Left colon (tissue), 2 donors: ENCODE measurements at regions not wholly inside any gene's neighbourhood (a gene's known extent, or its start where the extent isn't known, plus 50 kb on each side); places are given as distances from the start of the nearest gene placed in this dataset.
A peak's percentile ranks its signal among the peaks of the same experiment; 100 is the strongest.
"Not testable (repeated sequence)": the region's sequence is repeated elsewhere in the genome, so short reads cannot be mapped to it uniquely, and the experiment has no call there.

Source experiments
- ATAC-seq: fragments of 200-7000 bp; cut with Tn5 transposase; one replicate; pipeline ENCODE4 v1.9.1; 2020; ENCODE audit warnings: mild to moderate bottlenecking, moderate library complexity
- DNase-seq, 2 donors: peaks; one replicate each; pipeline ENCODE4 v3.0.0-alpha.2; 2020
- intact Hi-C, 2 donors: fragments of 100-400 bp; cut with DNase I in 1 of 2; cut with micrococcal nuclease in 1 of 2; formaldehyde crosslinking; loops; one replicate each; pipeline versions ENCODE4 v1.11.2 to v1.14.0; 2022; cut with DNase I, micrococcal nuclease
- donor health status: DM: no; HTN: no; CAD: no.
- donor health status: DM: yes; HTN: yes; CAD: no.

DNA sequence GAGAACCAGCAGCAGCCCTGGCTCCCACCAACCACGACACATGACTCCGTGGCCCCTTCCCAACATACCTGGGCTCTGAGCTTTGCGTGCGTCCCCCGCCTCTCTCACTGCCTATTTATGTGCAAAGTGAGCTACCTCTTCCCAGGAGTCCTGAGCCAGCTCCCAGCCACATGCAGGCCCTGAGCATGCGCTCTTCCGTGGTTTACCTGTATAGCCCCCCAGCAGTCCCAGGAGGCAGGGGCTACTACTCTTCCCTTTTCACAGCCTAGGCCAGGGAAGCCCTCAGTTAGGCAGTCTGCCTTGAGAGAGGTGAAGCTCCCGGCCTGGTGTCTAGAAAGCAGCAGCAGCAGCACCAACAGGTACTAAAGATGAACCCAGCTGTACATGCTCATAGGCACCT, 114.8 kb upstream of the CDYL start:
- ATAC-seq (no peak), DNase-seq (no peak)
- intact Hi-C loops: no loop called here

DNA sequence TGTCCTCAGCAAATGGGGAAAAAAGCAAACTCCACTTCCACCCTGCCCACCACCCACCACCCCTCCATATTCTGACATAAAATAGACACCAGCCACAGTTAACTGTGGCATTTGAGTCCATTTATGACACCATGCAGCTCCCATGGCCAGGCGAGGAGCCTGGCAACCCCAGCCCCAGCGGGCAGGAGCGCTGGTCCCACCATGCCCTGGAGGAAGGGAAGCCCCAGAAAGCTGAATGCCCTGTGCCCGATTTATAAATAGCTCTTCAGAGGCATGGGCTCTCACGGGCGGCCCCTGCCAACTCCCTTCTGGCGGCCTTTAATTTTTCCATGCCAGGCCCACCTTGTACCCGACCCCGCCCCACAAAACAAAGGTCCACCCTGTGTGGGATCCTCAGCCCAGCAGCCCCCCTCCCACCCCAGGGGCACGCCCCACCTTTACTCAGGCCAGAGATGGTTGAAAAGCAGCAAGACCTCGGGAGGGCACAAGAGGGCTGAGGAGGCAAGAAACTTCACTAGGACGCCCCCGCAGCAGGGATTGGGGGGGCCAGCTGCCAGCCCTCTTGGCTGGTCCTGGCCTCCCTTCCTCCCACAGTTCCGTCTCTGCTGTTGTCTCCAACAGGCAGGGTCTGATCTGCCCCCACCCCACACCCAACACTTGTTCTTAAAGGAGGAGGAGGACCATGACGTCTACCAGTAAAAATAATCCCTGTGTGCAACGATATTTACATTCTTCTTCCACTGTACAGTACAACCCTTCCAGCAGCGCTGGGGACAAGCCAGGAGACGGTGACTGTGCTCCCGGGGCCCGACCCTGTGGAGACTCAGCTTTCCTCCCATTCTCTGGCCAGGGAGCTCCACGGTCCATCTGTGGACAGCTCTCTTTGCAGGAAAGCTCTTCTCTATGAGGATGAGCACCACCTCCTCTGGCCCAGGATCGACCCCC, 115.6 kb upstream of the CDYL start:
- intact Hi-C loops: no loop called here
- ATAC-seq (no peak), DNase-seq (no peak)

DNA sequence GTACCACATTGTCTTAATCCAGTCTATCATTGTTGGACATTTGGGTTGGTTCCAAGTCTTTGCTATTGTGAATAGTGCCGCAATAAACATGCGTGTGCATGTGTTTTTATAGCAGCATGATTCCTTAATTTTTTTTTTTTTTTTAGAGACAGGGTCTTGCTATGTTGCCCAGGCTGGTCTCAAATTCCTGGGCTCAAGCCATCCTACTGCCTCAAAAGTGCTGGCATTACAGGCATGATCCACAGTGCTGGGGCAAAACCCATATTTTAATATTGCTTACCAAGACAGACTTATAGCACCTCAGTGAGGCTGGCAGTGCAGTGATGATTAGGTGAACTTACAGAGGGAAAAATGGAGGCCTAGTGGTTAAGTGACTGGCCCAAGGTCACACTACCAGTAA, 116.5 kb upstream of the CDYL start:
- intact Hi-C loops, DNase-seq, ATAC-seq: not testable (repeated sequence)

DNA sequence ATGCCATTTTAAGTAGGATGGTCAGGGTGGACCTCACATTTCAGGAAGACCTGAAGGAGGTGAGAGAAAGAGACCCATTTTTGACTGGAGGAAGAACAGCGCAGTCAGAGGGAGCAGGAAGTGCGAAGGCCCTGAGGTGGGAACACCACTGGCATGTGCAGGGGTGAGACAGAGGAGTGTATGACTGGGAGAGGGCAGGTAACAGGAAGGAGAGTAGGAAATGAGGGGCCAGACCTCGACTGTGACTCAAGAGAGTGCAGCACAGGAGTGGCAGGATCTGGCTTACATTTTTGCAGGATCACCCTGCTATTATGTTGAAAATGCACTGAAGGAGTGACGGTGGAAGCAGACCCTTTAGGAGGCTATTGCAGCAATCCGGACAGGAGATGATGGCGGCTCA, 117.7 kb upstream of the CDYL start:
- intact Hi-C loops: no loop called here
- no peak for ATAC-seq

DNA sequence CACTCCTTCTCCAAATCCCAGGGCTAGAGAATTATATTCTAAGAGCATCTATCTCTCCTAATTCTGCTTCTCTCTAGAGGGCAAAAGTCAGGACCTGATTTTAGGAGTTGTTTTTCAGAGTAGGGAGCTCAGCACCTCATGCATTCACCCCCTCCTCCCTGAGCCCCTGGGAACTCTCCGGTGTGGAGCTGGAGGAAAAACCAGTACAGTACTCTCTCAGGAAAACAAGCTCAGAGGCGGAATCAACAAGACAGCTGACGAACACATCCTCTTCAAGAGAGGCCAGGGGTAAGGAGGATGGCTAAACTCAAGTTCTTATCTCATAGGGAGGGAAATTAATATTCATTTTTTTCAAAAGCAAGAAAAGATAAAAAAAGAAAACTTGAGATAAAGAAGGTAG, 120.1 kb upstream of the CDYL start:
- no peak for DNase-seq
- intact Hi-C loops: no loop called here
- no peak for ATAC-seq

More for the DNA sequence above, 117.7 kb upstream of the CDYL start:
- no peak for DNase-seq

DNA sequence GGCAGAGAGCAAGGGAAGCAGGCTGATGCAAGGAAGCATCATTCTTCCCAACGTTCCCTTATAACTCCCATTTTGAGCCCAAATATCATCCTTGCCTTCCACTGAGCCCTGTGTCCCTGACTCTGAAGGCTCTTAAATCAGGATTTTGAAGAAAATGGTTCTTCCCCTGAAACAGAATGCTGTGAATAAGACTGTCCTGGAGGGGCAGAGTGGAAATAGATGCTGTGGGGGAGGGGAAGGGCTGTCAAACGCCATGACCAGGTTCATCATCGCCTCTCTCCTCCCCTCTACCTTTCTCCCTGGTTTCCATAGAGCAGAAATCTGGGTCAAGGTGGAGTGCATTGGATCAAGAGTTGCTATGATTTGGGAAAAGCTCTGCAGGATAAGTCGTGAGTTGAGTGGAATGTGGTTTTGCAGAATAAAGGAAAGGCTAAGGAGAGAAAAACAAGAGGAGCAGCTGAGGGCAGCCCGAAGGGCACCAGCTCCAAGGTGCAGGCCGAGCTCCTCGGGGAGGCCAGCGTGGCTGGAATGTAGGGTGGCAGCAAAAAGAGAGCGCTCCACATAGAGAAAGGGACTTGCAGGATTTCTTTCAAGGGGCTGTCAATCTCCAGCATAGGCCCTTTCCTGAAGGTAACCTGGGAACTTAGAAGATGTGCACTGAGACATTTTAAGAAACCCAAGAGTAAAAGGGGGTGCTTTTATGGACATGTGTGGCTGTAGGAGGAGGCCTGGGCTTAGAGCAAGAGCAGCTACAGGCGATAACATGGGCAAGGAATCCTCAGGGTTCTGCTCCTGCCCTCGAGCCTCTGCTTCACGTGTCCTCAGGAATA, 120.8 kb upstream of the CDYL start:
- intact Hi-C loops: no loop called here
- DNase-seq (no peak), ATAC-seq (no peak)

DNA sequence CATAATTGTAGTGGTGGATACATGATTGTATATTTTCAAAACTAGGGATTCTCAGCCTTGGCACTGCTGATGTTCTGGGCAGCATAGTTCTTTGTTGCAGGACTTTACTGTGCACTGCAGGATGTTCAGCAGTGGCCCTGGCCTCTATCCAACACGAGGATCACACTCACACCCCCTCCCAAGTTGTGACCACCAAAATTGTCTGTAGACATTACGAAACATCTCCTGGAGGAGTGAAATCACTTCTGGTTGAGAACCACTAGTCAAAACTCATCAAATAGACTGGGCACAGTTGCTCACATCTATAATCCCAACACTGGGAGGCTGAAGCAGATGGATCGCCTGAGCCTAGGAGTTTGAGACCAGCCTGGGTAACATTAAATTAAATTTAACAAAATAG, 123.1 kb upstream of the CDYL start:
- DNase-seq (no peak), ATAC-seq (no peak)
- intact Hi-C loops: no loop called here

DNA sequence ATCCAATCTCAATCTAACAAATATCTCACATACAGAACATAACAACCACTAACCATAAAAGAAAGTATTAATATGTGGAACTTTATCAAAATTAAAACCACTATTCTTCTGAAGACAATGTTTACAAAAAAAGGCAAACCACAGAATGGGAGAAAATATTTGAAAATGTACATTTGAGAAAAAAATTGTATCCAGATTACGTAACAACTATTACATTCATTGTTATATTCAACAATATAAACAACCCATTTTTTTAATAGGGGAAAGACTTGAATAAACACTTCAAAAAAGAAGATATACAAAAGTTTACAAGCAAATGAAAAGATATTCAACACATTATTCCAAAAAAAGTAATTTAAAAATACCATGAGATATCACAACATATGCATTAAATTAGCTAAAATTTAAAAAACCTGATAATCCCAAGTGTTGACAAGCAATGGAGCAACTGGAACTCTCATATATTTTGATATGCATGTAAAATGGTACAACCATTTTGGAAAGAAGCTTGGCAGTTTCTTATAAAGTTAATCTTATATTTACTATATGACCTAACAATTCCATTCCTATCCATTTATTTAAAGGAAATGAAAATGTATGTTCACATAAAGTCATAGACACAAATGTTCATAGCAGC, 124.3 kb upstream of the CDYL start:
- intact Hi-C loops: no loop called here
- no peak for DNase-seq
- no peak for ATAC-seq

DNA sequence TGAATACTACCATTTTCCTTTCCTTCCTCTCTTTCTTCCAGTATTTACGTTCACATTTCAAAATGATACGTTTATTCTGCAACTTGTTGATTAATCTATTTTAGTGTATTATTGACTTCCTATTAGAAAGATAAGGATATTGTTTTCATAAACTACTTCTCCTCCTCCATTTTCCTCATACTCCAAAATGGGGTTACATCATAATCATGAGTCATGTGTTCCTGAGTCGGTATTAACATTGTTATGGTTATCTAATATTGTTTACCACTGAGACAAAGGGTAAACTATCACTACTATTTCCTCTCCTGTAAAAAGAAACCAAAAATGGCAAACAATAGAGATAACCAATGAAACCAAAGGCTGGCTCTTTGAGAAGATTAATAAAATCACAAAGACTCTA, 126.5 kb upstream of the CDYL start:
- no peak for DNase-seq
- intact Hi-C loops: no loop called here
- ATAC-seq: no peak

DNA sequence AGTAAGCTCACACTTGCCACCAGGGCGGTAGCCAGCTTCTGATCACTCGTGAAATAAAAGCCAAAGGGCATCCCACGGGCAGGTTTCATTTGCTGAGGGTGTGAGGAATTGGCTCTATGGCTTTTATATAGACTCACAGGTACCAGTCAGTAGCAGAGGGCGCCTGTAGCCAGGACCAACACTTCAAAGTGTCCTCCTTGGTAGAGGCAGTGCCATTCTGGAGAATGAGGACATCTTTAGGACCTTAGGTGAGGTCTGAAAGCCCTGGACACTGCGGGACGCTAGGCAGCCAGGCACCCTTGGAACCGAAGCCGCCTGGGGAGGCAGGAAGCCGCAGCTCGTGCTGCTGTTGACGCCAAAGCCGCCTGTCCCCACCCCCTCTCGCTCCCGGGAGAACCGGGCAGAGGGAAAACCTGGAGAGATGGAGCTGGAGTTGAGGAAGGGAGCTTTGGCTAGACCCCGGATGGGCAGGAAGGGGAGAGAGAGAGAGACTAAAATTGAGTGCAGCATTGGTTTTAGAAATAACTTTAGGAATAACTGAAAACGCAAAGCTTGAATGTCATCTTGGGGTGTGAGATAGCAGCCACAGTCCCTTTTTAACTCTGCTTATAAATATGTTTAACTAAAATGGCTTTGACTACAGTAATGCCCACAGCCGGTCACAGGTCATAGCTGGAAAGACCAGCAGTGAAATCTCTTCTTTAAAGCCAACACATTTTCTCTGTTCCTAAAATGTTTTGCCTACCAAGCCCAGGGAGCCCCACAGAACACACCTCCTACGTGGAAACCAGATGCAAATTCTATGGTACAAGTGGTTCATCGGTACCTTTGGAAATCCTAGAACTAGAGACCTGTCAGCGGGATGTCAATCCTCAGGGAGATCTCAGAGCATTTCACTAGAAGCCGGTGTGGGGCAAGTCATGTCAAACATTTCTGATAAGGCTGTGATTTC, 128.5 kb upstream of the CDYL start:
- DNase-seq (peak; percentile 81 to 83), ATAC-seq (peak; percentile 87)
- intact Hi-C loops: no loop called here

DNA sequence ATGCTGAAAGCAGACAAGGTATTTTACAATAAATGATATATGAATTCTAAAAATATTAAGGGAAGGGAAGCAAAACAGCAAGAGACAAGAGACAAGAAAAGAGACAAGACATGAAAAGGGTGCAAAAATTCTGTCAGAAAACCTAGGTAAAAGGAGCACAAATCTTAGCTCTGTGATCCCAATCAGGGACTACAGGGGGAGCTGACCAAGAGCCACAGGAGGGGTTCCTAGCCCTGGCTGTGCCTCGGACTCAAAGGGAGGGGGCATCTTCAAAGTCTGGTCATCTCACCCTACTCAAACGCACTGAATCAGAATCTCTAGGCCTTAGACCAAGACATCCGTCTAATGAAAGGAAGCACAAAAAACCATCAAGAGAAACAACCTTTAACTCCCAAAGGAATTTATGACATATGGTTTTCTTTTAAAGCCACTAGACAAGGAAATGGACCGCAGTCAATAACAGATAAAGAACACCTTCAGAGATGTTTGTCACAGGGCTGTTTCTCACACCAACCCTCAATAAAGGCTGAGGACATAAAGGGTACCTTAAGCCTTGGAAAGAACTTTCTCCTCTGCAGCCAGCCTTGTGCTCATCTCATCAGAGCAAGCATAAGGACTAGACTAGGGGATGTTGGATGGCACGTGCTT, 130.4 kb upstream of the CDYL start:
- ATAC-seq: peak; percentile 63
- intact Hi-C loops: no loop called here
- DNase-seq: no peak

DNA sequence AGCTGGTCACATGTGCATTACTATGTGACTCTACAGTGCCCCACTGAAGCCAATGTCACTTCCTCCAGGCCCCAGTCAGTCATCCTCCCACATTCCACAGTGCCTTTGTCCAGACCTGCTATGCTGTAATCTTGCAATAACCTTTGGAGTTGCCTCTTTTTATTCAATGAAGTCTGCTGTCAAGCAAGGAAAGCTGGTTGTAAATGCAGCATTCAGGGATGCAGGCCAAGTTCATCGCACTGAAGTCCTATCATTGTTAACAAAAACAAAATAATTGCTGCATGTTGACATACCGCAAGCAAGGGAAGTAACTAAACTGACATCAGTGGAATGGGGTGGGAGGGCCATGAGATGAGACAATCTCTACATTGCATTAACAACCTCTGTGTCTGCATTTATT, 131.2 kb upstream of the CDYL start:
- intact Hi-C loops: no loop called here
- ATAC-seq (peak; percentile 59), DNase-seq (no peak)

DNA sequence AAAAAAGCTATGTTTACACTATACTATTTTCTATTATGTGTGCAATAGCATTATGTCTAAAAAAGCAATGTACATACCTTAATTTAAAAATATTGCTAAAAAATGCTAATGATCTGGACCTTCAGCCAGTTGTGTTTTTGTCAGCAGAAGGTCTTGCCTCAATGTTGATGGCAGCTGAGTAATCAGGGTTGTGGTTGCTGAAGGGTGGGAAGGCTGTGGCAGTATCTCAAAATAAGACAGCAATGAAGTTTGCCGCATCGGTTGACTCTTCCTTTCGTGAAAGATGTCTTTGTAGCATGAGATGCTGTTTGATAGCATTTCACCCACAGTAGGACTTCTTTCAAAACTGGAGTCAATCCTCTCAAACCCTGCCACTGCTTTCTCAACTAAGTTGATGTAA, 134.7 kb upstream of the CDYL start:
- ATAC-seq (no peak), DNase-seq (no peak)
- intact Hi-C loops: no loop called here

DNA sequence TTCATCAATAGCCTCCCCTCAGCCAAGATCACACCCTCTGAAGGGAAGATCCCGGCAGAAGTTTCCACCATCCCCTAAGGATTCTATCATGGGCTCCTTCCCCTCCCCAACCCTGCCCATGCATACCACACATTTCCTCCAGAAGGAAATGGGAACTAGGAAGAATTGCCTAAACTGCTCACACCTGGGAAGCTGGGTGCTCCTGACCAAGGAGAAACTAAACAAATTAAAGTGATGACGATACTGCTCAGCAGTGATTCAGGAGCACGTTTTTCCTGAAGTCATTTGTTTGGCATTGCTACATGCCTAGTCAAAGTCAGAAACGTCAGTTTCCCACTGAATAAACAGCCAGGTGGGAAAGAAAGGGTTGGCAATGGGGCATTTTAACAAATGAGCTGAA, 136.1 kb upstream of the CDYL start:
- ATAC-seq: no peak
- no peak for DNase-seq
- intact Hi-C loops: no loop called here

DNA sequence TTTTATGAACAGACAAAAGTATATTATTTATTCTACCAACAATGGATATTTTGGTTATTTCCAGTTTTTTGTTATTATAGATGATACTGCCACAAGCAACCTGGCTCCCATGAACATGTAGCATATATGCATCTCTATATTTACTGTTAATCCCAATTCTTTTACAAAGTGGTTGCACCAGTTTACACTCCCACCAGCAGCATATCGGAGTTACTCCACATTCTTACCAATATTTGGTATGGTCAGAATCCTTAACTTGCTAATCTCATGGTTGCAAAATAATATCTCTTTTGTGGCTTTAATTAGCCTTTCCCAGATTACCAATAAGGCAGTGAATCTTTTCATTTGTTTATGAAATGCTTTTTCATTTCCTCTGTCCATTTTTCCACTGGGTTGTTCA, 137.6 kb upstream of the CDYL start:
- intact Hi-C loops: no loop called here
- no peak for ATAC-seq
- no peak for DNase-seq

DNA sequence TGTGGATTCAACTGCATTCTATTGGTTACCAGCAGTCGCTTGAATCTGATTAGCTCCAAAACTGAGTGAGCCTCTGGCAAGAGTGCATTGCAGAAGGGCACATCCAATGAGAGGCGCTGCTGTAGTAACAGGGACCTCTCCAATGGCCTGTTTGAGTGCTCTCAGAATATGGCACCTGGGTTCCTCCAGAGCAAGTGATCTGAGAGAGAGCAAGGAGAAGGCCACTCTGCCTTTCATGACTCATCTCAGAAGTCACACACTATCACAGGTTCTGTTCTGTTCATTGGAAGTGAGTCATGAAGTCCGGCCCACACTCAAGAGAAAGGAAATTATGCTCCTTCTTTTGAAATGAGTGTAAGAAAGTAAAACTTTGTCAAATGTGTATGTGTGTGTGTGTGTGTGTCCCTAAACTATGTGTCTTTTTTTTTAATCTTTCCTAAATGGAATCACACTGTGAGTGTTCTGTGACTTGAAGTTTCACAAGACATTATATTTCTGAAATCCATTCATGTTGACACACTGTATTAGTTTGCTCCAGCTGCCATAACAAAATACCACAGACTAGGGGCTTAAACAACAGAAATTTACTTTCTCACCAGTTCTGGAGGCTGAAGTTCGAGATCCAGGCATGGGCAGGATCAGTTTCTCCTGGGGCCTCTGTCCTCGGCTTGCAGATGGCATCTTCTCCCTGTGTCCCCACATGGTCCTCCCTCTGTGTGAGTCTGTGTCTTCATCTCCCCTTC, 138.3 kb upstream of the CDYL start:
- DNase-seq (no peak), ATAC-seq (no peak)
- intact Hi-C loops: no loop called here

DNA sequence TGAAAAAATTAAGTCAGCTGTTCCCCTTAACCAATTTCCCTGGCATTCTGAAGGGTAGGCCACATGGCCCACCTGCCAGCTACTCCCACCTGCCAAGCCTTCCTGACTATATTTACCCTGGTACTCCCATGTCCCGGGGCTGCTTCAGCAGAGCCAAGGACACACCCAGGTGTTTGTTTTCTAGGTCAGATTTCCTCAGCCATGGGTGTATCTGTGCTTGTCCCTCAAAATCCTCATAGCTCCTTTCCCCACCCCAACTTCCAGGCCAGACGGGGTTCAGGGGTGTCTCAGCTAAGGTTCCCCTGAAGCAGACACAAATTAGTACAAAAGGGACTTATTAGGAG, 139.4 kb upstream of the CDYL start:
- ATAC-seq (no peak), DNase-seq (no peak)
- intact Hi-C loops: no loop called here
